ENCODE measurements at regions not wholly inside any gene's neighbourhood (a gene's known extent, or its start where the extent isn't known, plus 50 kb on each side); places are given as distances from the start of the nearest gene placed in this dataset.
"Not testable (repeated sequence)": the region's sequence is repeated elsewhere in the genome, so short reads cannot be mapped to it uniquely, and the experiment has no call there.

DNA sequence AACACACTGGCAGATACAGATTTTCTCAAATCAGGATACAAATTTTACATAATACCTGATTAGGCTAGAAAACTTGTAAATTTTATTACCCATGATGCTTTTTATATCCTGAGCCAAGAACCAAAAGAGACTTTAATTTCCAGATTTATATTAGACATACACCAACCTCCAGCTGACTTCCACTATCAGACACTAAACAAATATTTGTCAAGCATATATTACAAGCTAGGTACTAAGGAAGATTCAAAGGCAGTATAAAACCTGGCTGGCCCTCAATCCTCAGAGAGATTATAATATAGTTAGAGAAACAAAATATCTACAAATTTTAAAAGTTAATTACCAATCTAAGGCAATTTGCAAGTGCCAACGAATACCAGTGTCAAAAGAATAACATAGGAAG, 357.8 kb upstream of the F9 start:
- no peak for DNase-seq (ENCODE audit: low read depth)
- TF ChIP-seq, protein P1, sequence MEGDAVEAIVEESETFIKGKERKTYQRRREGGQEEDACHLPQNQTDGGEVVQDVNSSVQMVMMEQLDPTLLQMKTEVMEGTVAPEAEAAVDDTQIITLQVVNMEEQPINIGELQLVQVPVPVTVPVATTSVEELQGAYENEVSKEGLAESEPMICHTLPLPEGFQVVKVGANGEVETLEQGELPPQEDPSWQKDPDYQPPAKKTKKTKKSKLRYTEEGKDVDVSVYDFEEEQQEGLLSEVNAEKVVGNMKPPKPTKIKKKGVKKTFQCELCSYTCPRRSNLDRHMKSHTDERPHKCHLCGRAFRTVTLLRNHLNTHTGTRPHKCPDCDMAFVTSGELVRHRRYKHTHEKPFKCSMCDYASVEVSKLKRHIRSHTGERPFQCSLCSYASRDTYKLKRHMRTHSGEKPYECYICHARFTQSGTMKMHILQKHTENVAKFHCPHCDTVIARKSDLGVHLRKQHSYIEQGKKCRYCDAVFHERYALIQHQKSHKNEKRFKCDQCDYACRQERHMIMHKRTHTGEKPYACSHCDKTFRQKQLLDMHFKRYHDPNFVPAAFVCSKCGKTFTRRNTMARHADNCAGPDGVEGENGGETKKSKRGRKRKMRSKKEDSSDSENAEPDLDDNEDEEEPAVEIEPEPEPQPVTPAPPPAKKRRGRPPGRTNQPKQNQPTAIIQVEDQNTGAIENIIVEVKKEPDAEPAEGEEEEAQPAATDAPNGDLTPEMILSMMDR (IDR thresholded peaks at IDR 0.05; ENCODE audit: insufficient read depth, low read length) = no peak
- H3K4me3 ChIP-seq (ENCODE audit: low read depth, low read length) = no peak overlapping the region

- TF ChIP-seq, protein P1 (IDR thresholded peaks at IDR 0.05; ENCODE audit: insufficient read depth, low read length) = no peak
- DNase-seq (ENCODE audit: low read depth) = no peak
- H3K4me3 ChIP-seq (ENCODE audit: low read depth, low read length) = no peak overlapping the region
Observed at GRCh38 chrX:139170526-139171173, 359.9 kb upstream of the F9 start.

- no peak overlapping the region for H3K4me3 ChIP-seq (ENCODE audit: low read depth, low read length)
- no peak for DNase-seq (ENCODE audit: low read depth)
- TF ChIP-seq, protein P1 (IDR thresholded peaks at IDR 0.05; ENCODE audit: insufficient read depth, low read length) = no peak
Observed at GRCh38 chrX:139167282-139167681, 363.3 kb upstream of the F9 start.

DNA sequence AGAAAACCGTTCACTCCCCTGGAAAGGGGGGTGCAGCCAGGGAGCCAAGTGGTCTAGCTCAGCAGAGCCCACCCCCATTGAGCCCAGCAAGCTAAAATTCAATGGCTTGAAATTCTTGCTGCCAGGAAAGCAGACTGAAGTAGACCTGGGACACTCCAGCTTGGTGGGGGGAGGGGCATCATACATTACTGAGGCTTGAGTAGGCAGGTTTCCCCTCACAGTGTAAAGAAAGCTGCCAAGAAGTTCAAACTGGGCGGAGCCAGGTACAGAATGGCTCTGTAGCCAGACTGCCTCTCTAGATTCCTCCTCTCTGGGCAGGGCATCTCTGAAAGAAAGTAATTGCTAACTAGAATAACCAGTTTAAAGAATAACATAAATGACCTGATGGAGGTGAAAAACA, 372.3 kb upstream of the F9 start:
- DNase-seq (ENCODE audit: low read depth) = no peak
- TF ChIP-seq, protein P1 (IDR thresholded peaks at IDR 0.05; ENCODE audit: insufficient read depth, low read length) = no peak
- no peak overlapping the region for H3K4me3 ChIP-seq (ENCODE audit: low read depth, low read length)

DNA sequence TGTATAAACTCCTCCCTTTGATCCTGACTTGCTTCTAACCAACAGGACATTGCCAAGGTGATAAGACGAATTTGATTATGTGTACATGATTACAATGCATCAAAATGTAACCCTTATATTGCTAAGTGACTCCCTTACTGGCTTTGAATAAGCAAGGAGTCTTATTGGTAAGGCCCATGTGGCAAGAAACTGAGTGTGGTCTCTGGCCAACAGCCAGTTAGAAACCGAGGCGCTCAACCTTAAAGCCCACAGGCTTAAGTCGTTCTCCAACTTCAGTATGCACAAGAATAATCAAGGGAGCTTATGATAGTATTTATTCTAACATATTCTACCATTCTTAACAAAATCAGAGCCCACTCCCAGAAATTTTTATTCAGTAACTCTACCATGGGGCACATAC, 374.2 kb upstream of the F9 start:
- DNase-seq (ENCODE audit: low read depth) = no peak
- H3K4me3 ChIP-seq (ENCODE audit: low read depth, low read length) = no peak overlapping the region
- TF ChIP-seq, protein P1 (IDR thresholded peaks at IDR 0.05; ENCODE audit: insufficient read depth, low read length) = no peak

GRCh38 chrX:139146625-139147024, 383.9 kb upstream of the F9 start:
- DNase-seq (ENCODE audit: low read depth); H3K4me3 ChIP-seq (ENCODE audit: low read depth, low read length): not testable (repeated sequence)

- TF ChIP-seq, protein P1 (IDR thresholded peaks at IDR 0.05; ENCODE audit: insufficient read depth, low read length) = no peak
- no peak overlapping the region for H3K4me3 ChIP-seq (ENCODE audit: low read depth, low read length)
- DNase-seq (ENCODE audit: low read depth) = no peak
Observed at GRCh38 chrX:139141370-139141769, 389.2 kb upstream of the F9 start.

Measured in fibroblast of the aortic adventitia (primary cell).